Endometrium (tissue), 2 donors: ENCODE measurements at regions not wholly inside any gene's neighbourhood (a gene's known extent, or its start where the extent isn't known, plus 50 kb on each side); places are given as distances from the start of the nearest gene placed in this dataset.
"Not testable (repeated sequence)": the region's sequence is repeated elsewhere in the genome, so short reads cannot be mapped to it uniquely, and the experiment has no call there.

Source experiments
- FAIRE-seq: peaks from 2 replicates; lab custom pipeline; 2012; peaks lifted over from hg19 to GRCh38; lab: Jason Lieb, UNC
- donor health status: control.
- donor health status: control.

GRCh38 chr7:112937651-112938415 is 147.6 kb upstream of the TMEM168 start:
- no peak for FAIRE-seq

- FAIRE-seq, result no peak
Observed at GRCh38 chr7:112933598-112933997, 143.4 kb upstream of the TMEM168 start.

GRCh38 chr7:112930787-112931186 is 140.6 kb upstream of the TMEM168 start:
- no peak for FAIRE-seq

- no peak for FAIRE-seq
Observed at GRCh38 chr7:112929421-112929820, 139.2 kb upstream of the TMEM168 start.

GRCh38 chr7:112926018-112926417 is 135.8 kb upstream of the TMEM168 start:
- FAIRE-seq, result no peak

GRCh38 chr7:112922546-112922945 is 132.4 kb upstream of the TMEM168 start:
- not testable (repeated sequence) for FAIRE-seq

- FAIRE-seq, result not testable (repeated sequence)
Observed at GRCh38 chr7:112916431-112916830, 126.2 kb upstream of the TMEM168 start.

- no peak for FAIRE-seq
Observed at GRCh38 chr7:112908086-112908485, 117.9 kb upstream of the TMEM168 start.

- FAIRE-seq, result no peak
Observed at GRCh38 chr7:112907658-112908057, 117.5 kb upstream of the TMEM168 start.

GRCh38 chr7:112905950-112906349 is 115.8 kb upstream of the TMEM168 start:
- FAIRE-seq, result no peak

- no peak for FAIRE-seq
Observed at GRCh38 chr7:112905413-112905812, 115.2 kb upstream of the TMEM168 start.

- no peak for FAIRE-seq
Observed at GRCh38 chr7:112898432-112899290, 108.5 kb upstream of the TMEM168 start.

GRCh38 chr7:112897839-112898431 is 107.7 kb upstream of the TMEM168 start:
- no peak for FAIRE-seq

- no peak for FAIRE-seq
Observed at GRCh38 chr7:112896026-112896601, 105.9 kb upstream of the TMEM168 start.

GRCh38 chr7:112892263-112892662 is 102.1 kb upstream of the TMEM168 start:
- no peak for FAIRE-seq

- no peak for FAIRE-seq
Observed at GRCh38 chr7:112891698-112892097, 101.5 kb upstream of the TMEM168 start.

GRCh38 chr7:112889834-112890438 is 99.7 kb upstream of the TMEM168 start:
- FAIRE-seq, result no peak

GRCh38 chr7:112889268-112889667 is 99.1 kb upstream of the TMEM168 start:
- FAIRE-seq, result no peak

GRCh38 chr7:112888781-112889180 is 98.6 kb upstream of the TMEM168 start:
- no peak for FAIRE-seq

- FAIRE-seq, result no peak
Observed at GRCh38 chr7:112887976-112888375, 97.8 kb upstream of the TMEM168 start.

- no peak for FAIRE-seq
Observed at GRCh38 chr7:112887337-112887736, 97.1 kb upstream of the TMEM168 start.

- FAIRE-seq, result no peak
Observed at GRCh38 chr7:112886208-112886607, 96.0 kb upstream of the TMEM168 start.
